Prostate gland (tissue), 2 donors: ENCODE measurements at regions not wholly inside any gene's neighbourhood (a gene's known extent, or its start where the extent isn't known, plus 50 kb on each side); places are given as distances from the start of the nearest gene placed in this dataset.

ENCODE experiments used
- CTCF ChIP-seq, 4 experiments: fragments of 200-600 bp in 2 of 4; fragments of 450-650 bp in 2 of 4; sonication (generic) in 2 of 4; IDR thresholded peaks; 1 replicate in 3 of 4; 2 replicates in 1 of 4; pipeline ENCODE4 v1.5.1; 2016 to 2019; ENCODE audit warnings: antibody characterized with exemption in 4 of 4, mild to moderate bottlenecking in 2 of 4, moderate library complexity in 2 of 4
- POLR2A ChIP-seq: fragments of 450-650 bp; IDR thresholded peaks from one replicate; pipeline ENCODE4 v1.6.1; 2016; ENCODE audit warnings: antibody characterized with exemption, mild to moderate bottlenecking
- POLR2AphosphoS5 ChIP-seq: sonication (generic); formaldehyde crosslinking; IDR thresholded peaks from one replicate; pipeline ENCODE4 v1.6.1; 2017; ENCODE audit warnings: antibody characterized with exemption

GRCh38 chr18:44128365-44128764 lies 552.3 kb upstream of the SETBP1 start:
- TF ChIP-seq POLR2AphosphoS5 (no peak), CTCF (IDR thresholded peaks at IDR 0.05) (no peak), POLR2A (no peak)
